Endothelial cell (in vitro differentiated cells): ENCODE measurements at regions not wholly inside any gene's neighbourhood (a gene's known extent, or its start where the extent isn't known, plus 50 kb on each side); places are given as distances from the start of the nearest gene placed in this dataset.
"Not testable (repeated sequence)": the region's sequence is repeated elsewhere in the genome, so short reads cannot be mapped to it uniquely, and the experiment has no call there.

Experiments used
- DNase-seq: peaks from one replicate; pipeline ENCODE4 v3.0.0; 2021; ENCODE audit warnings: low spot score
- H3K27ac Mint-ChIP-seq: one replicate; pipeline ENCODE4 v1.8.0; 2021; ENCODE audit warnings: mixed read lengths, inconsistent platforms; ENCODE audit not compliant: unreplicated experiment
- H3K27me3 Mint-ChIP-seq: one replicate; pipeline ENCODE4 v1.8.0; 2021; ENCODE audit warnings: mild to moderate bottlenecking, moderate library complexity, mixed read lengths, inconsistent platforms; ENCODE audit not compliant: unreplicated experiment
- H3K36me3 Mint-ChIP-seq: one replicate; pipeline ENCODE4 v1.8.0; 2021; ENCODE audit warnings: mild to moderate bottlenecking, low read depth, mixed read lengths, inconsistent platforms; ENCODE audit not compliant: unreplicated experiment
- H3K4me1 Mint-ChIP-seq: one replicate; pipeline ENCODE4 v1.8.0; 2021; ENCODE audit warnings: mild to moderate bottlenecking, mixed read lengths, inconsistent platforms; ENCODE audit not compliant: unreplicated experiment
- H3K4me3 Mint-ChIP-seq: one replicate; pipeline ENCODE4 v1.8.0; 2021; ENCODE audit warnings: mild to moderate bottlenecking, mixed read lengths, inconsistent platforms; ENCODE audit not compliant: unreplicated experiment
- H3K9me3 Mint-ChIP-seq: one replicate; pipeline ENCODE4 v1.8.0; 2021; ENCODE audit warnings: mixed read lengths, inconsistent platforms; ENCODE audit not compliant: unreplicated experiment
- CTCF ChIP-seq: fragments of 200-600 bp; sonication (generic); IDR thresholded peaks from one replicate; pipeline ENCODE4 v1.5.0; 2021; ENCODE audit warnings: antibody characterized with exemption; ENCODE audit not compliant: unreplicated experiment

GRCh38 chr13:53442979-53443378 is 414.4 kb downstream of the OLFM4 start:
- Mint-ChIP-seq H3K4me3 (no peak overlapping the region), H3K4me1 (no peaks in the 10 kb centered on the region), H3K36me3 (no peaks in the 10 kb centered on the region), H3K27me3 (no peaks in the 10 kb centered on the region), H3K27ac (no peak overlapping the region), H3K9me3 (no peaks in the 10 kb centered on the region)
- no peak for DNase-seq
- no peak for TF ChIP-seq CTCF

GRCh38 chr13:53445686-53446085 is 417.1 kb downstream of the OLFM4 start:
- H3K27ac Mint-ChIP-seq, result no peak overlapping the region

GRCh38 chr13:53447456-53447855 is 418.8 kb downstream of the OLFM4 start:
- Mint-ChIP-seq H3K36me3 (peaks cover 12% of the 10 kb centered on the region), H3K4me1 (no peaks in the 10 kb centered on the region), H3K27ac (no peak overlapping the region), H3K27me3 (peaks cover 4% of the 10 kb centered on the region), H3K4me3 (no peak overlapping the region), H3K9me3 (peaks cover 15% of the 10 kb centered on the region)
- DNase-seq, result no peak
- no peak for TF ChIP-seq CTCF

More at GRCh38 chr13:53445686-53446085, 417.1 kb downstream of the OLFM4 start:
- no peak overlapping the region for H3K4me3 Mint-ChIP-seq
- peaks cover 4% of the 10 kb centered on the region for H3K27me3 Mint-ChIP-seq
- H3K9me3 Mint-ChIP-seq, result peaks cover 14% of the 10 kb centered on the region
- peaks cover 12% of the 10 kb centered on the region for H3K36me3 Mint-ChIP-seq
- no peak for TF ChIP-seq CTCF
- DNase-seq, result no peak
- H3K4me1 Mint-ChIP-seq, result no peaks in the 10 kb centered on the region

- Mint-ChIP-seq H3K9me3 (peaks cover 15% of the 10 kb centered on the region), H3K4me1 (no peaks in the 10 kb centered on the region), H3K27me3 (peaks cover 4% of the 10 kb centered on the region), H3K36me3 (peaks cover 12% of the 10 kb centered on the region), H3K27ac (no peak overlapping the region), H3K4me3 (no peak overlapping the region)
- DNase-seq, result no peak
- no peak for TF ChIP-seq CTCF
Observed at GRCh38 chr13:53447863-53448262, 419.2 kb downstream of the OLFM4 start.

- not testable (repeated sequence) for H3K4me3 Mint-ChIP-seq, H3K27ac Mint-ChIP-seq, H3K4me1 Mint-ChIP-seq, H3K27me3 Mint-ChIP-seq, DNase-seq
- Mint-ChIP-seq H3K36me3 (peaks cover 12% of the 10 kb centered on the region), H3K9me3 (peaks cover 15% of the 10 kb centered on the region)
Observed at GRCh38 chr13:53452263-53452808, 423.7 kb downstream of the OLFM4 start.
